ENCODE measurements at regions not wholly inside any gene's neighbourhood (a gene's known extent, or its start where the extent isn't known, plus 50 kb on each side); places are given as distances from the start of the nearest gene placed in this dataset.

DNA sequence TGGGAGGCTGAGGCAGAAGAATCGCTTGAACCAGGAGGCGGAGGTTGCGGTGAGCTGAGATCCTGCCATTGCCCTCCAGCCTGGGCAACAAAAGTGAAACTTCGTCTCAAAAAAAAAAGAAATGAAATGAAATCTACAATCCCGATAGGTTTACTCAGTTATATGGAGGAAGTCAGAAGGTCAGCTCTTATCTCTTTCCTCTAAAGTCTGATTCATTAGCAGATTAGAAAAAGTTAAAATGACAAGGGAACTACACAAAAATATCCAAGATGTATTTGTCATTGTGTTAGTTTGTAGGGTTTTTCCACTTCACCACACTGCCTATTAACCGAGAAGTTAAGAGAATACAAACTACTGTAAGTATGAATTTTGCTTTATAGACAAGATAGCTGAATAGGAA lies 420.6 kb downstream of the SHQ1 start:
- H3K36me3 ChIP-seq (ENCODE audit: control insufficient read depth in 2 of 4, insufficient read depth in 4 of 4, low read length in 3 of 4): no peaks in the 10 kb centered on the region
- H3K27me3 ChIP-seq (replicated peaks in 1 of 4; ENCODE audit: control insufficient read depth in 3 of 4, extremely low read depth in 1 of 4, insufficient read depth in 3 of 4, low read length in 3 of 4): no peaks in the 10 kb centered on the region
- POLR2A ChIA-PET (ENCODE audit: partially characterized antibody): no interaction called here
- FAIRE-seq (no peak), DNase-seq (ENCODE audit: low read depth in 1 of 2, low spot score in 2 of 2) (no peak)
- no peak overlapping the region for H2BK15ac ChIP-seq (ENCODE audit: low read length)
- H2AFZ ChIP-seq (ENCODE audit: low read length): no peak overlapping the region
- H2BK120ac ChIP-seq (replicated peaks; ENCODE audit: low read depth, low read length): no peak overlapping the region
- no peaks in the 10 kb centered on the region for H3K23me2 ChIP-seq (ENCODE audit: low read depth, low read length)
- no peak overlapping the region for H3K14ac ChIP-seq (ENCODE audit: insufficient read length)
- peaks cover 9% of the 10 kb centered on the region for H3K79me1 ChIP-seq (ENCODE audit: low read depth, low read length)
- H4K5ac ChIP-seq (ENCODE audit: insufficient read length, low read depth, low read length): no peak overlapping the region
- H3K4me2 ChIP-seq (ENCODE audit: insufficient read depth in 1 of 2, low read depth in 2 of 2, low read length in 2 of 2): no peak overlapping the region
- H3K27ac ChIP-seq (ENCODE audit: low read depth, low read length): no peak overlapping the region
- H3K23ac ChIP-seq (ENCODE audit: insufficient read length): no peak overlapping the region
- no peak overlapping the region for H4K91ac ChIP-seq (replicated peaks; ENCODE audit: insufficient read length, low read length)
- H3K4me1 ChIP-seq (replicated peaks in 1 of 4; ENCODE audit: control insufficient read depth in 3 of 4, insufficient read depth in 4 of 4, low read length in 3 of 4): peaks cover 0 to 7% (median 1%) of the 10 kb centered on the region in 4 experiments; a peak in 2 of 7 replicates
- H3K79me2 ChIP-seq (ENCODE audit: control insufficient read depth in 1 of 2, insufficient read depth in 2 of 2, low read length in 2 of 2): peaks cover 30 to 96% of the 10 kb centered on the region in 2 experiments
- H3K4me3 ChIP-seq (ENCODE audit: extremely low read depth in 1 of 4, insufficient read depth in 2 of 4, low read depth in 3 of 4, low read length in 4 of 4): no peak overlapping the region
- H4K8ac ChIP-seq (ENCODE audit: extremely low read depth, insufficient read depth, low read length): no peak overlapping the region
- H2BK12ac ChIP-seq (ENCODE audit: low read depth, low read length): no peak overlapping the region
- H3K9me3 ChIP-seq (ENCODE audit: insufficient read depth in 2 of 2, low read depth in 1 of 2, low read length in 1 of 2): no peaks in the 10 kb centered on the region
- no peak overlapping the region for H3K56ac ChIP-seq (replicated peaks; ENCODE audit: insufficient read length, low read depth, low read length)
- H2BK20ac ChIP-seq (ENCODE audit: low read length): no peak overlapping the region
- 89% methylated on average over 6 of the region's 6 CpGs; no CpG with 5 or more reads in 1 of the 2 experiments for WGBS, 2 experiments (ENCODE audit: extremely low coverage in 1 of 2, insufficient coverage in 1 of 2, insufficient read length in 1 of 2, insufficient replicate concordance in 2 of 2, low coverage in 1 of 2, low lambda C conversion rate in 2 of 2, missing lambda C conversion rate in 1 of 2)
- H4K20me1 ChIP-seq (replicated peaks in 1 of 2; ENCODE audit: control insufficient read depth in 1 of 2, insufficient read depth in 2 of 2, low read length in 2 of 2): peaks cover 8 to 17% of the 10 kb centered on the region in 2 experiments
- no peak overlapping the region for H3K4ac ChIP-seq (replicated peaks; ENCODE audit: insufficient read length, low read depth, low read length)
- no peak overlapping the region for H2AK5ac ChIP-seq (ENCODE audit: low read depth, low read length)
- no peak overlapping the region for H3K18ac ChIP-seq (ENCODE audit: extremely low read depth, low read length)
- CTCF ChIA-PET (ENCODE audit: partially characterized antibody): no interaction called here
- TF ChIP-seq POLR2AphosphoS5 (IDR thresholded peaks at IDR 0.05; ENCODE audit: low read depth, low read length) (no peak), SIN3A (conservative IDR thresholded peaks at IDR 0.05 in 1 of 2, IDR thresholded peaks at IDR 0.05 in 1 of 2; ENCODE audit: low read depth in 1 of 2, low read length in 2 of 2) (no peak), HDAC2 (IDR thresholded peaks at IDR 0.05; ENCODE audit: borderline replicate concordance in 1 of 2, low read depth in 2 of 2, low read length in 2 of 2) (no peak), SIX5 (IDR thresholded peaks at IDR 0.05; ENCODE audit: low read depth, low read length) (no peak), SP2 (IDR thresholded peaks at IDR 0.05; ENCODE audit: low read length) (no peak), KDM4A (IDR thresholded peaks at IDR 0.05; ENCODE audit: low read depth, low read length, severe bottlenecking) (no peak), CHD1 (IDR thresholded peaks at IDR 0.05; ENCODE audit: low read depth, low read length) (no peak), SRF (IDR thresholded peaks at IDR 0.05; ENCODE audit: low read depth, low read length) (no peak)
- TF ChIP-seq, protein P1, sequence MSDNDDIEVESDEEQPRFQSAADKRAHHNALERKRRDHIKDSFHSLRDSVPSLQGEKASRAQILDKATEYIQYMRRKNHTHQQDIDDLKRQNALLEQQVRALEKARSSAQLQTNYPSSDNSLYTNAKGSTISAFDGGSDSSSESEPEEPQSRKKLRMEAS (IDR thresholded peaks at IDR 0.05): no peak
- no peak overlapping the region for H3K9ac ChIP-seq (replicated peaks in 1 of 4; ENCODE audit: extremely low read depth in 1 of 4, low read depth in 3 of 4, low read length in 3 of 4)
- H2BK5ac ChIP-seq (ENCODE audit: low read depth, low read length): no peak overlapping the region

Measured in H1 (cell line).